NCI-H1694 treated with DMSO at 0.1 percent for 48 hours (cell line): ENCODE measurements at regions not wholly inside any gene's neighbourhood (a gene's known extent, or its start where the extent isn't known, plus 50 kb on each side); places are given as distances from the start of the nearest gene placed in this dataset.
"Not testable (repeated sequence)": the region's sequence is repeated elsewhere in the genome, so short reads cannot be mapped to it uniquely, and the experiment has no call there.

Experiments used
- DNase-seq: peaks from one replicate; lab custom pipeline; 2025; lab: John Stamatoyannopoulos, UW

- DNase-seq = no peak
These were observed 105.4 kb upstream of the BET1 start for GRCh38 chr7:94109556-94109955.

DNA sequence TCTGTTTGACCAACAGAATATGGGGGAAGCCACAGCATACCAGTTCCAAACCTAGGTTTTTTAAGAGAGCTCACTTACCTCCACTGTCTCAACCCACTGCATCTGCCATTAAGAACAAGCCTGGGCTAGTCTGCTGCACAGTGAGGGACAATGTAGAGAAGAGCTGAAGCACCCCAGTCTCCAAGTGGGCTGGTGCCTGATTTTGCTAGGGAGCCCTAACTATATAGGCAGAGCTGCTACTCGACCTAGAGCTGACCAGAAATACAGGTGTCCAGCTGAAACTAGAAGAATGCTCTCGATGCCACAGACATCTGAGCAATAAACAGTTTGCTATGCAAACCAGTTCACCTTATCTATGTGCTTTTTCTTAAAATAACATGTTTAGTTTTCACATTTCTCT is 106.9 kb upstream of the BET1 start:
- no peak for DNase-seq

DNA sequence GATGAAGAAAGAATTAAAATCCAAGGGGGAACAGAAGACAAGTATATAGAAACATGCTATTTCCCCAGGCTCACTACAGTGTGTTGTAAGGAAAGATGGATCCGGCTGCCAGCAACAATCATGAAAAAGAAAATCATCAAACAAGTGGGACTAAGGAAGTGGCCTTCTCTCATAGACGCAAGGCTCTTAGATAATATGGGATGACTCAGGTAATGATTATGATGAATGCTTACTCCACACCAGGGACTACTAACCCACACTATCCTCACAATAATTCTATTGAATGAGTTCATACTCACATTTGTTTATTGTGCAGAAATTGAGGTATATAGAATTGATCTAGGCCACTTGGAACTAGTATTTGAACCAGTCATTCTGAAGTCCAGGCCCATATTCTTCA is 111.2 kb upstream of the BET1 start:
- no peak for DNase-seq

- no peak for DNase-seq
These were observed 119.0 kb upstream of the BET1 start for GRCh38 chr7:94123136-94123535.

- DNase-seq = no peak
These were observed 122.9 kb upstream of the BET1 start for GRCh38 chr7:94127026-94127425.

DNA sequence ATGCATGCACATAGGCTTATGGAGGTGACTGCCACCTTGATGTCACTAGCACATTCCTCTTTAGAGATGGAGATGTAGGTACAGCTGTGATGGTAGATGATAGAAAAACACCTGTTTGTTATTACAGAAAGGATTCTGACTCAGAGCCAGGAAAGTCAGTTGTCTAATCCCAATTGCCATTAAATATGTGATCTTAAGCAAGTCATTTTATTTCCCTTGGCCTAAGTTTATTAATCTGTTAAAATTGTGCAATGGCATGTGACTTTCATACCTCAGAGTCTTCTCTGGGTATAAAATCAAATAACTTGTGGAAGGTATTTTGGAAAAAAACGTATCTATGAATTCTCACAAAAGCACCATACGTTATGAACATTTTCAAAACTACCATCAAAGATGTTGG is 123.9 kb upstream of the BET1 start:
- DNase-seq = no peak

GRCh38 chr7:94129443-94130140 is 125.4 kb upstream of the BET1 start:
- DNase-seq = no peak

- DNase-seq = no peak
These were observed 126.6 kb upstream of the BET1 start for GRCh38 chr7:94130716-94131115.

DNA sequence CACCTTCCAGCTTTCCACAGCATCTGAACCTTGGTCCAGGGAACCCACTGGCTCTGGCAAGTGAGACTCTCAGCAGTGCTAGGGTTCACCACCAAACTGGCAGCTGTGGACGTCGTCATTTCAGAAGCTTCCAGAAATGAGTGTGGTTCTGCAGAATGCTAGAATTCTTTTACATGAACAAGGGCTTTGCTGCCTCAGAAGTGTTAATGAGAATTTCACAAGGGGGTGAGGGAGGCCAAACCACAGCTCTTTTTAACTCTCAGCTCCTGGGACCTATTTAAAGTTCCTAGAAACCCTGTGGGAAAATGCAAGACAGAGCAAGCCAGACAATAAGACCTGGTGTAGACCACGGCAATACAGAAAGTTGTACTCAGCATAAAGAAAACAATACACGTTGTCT is 129.3 kb upstream of the BET1 start:
- DNase-seq = no peak

DNA sequence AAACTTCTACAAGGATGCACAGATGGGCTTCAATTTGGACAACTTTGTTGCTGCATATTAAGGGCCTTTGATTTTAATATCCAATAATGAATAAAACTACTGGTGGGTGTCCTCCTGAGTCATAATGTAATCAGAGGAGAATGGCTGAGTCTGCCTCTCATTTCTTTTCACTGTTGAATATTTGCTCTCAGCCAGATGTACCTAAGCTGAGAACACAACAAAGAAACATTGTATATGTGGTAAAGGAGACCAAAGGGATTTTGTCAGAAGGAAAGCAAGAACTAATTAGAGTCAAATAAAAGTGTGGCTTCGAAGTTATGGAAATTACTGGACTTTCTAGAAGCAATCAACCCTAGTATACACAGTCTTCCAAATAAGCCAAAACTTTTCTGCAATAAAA is 131.0 kb upstream of the BET1 start:
- DNase-seq = no peak

GRCh38 chr7:94142281-94142680 is 138.1 kb upstream of the BET1 start:
- no peak for DNase-seq

DNA sequence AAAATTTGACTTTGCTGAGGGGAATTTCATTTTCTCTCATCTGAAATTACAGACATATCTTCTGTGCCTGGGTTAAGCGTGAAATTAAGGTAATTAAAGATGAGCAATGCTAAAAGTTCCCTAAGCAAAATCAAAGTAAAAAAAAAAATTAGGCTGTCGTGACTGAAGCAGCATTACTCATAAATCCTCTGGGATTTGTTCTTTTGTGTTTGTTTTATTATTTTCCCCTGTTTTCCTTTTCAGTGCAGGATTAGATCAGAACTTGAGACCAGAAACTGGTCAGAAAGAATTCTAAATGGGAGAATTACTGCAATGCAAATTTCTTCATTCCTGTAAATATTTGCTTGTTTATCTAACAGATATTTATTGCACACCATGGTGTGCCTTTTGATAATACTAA is 141.4 kb upstream of the BET1 start:
- DNase-seq = no peak

DNA sequence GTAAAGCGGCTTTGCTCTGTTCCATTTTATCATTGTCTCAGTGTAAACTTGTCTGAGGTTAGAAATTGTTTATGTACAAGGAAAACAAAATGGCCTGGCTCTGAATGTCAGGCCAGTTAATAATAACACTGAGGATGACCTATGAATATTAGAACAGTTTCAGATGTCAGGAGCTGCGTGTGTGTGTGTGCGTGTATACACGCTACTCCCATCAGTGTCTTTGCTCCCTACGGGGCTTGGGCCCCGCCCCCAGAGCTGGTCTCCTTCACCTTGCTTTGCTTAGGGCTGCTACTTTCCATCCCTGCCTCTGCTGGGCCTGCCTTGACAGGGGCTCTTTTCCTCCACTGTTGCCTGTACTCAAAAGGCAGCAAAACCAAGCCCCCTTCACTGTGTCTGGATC is 142.3 kb upstream of the BET1 start:
- DNase-seq = no peak

GRCh38 chr7:94149789-94150545 is 145.8 kb upstream of the BET1 start:
- DNase-seq = no peak

DNA sequence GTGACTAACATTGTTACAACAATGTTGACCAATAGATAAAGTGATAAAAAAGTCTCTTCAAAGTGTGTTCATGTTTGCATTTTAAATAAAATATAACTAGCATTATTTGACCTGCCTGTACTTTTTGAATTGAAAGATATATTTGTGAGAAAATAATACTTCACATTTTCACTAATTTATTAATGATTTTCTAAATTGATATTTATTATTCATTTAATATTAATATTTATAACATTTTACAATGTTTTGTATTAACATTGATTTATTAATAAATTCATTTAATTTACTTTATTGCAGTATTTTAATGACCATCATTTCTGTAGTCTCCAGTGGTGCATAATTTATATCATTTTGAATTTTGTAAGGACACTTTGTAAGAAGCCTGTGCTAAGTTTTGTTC is 150.0 kb upstream of the BET1 start:
- no peak for DNase-seq

- no peak for DNase-seq
These were observed 150.7 kb upstream of the BET1 start for GRCh38 chr7:94154858-94155257.

GRCh38 chr7:94157659-94158306 is 153.6 kb upstream of the BET1 start:
- not testable (repeated sequence) for DNase-seq

DNA sequence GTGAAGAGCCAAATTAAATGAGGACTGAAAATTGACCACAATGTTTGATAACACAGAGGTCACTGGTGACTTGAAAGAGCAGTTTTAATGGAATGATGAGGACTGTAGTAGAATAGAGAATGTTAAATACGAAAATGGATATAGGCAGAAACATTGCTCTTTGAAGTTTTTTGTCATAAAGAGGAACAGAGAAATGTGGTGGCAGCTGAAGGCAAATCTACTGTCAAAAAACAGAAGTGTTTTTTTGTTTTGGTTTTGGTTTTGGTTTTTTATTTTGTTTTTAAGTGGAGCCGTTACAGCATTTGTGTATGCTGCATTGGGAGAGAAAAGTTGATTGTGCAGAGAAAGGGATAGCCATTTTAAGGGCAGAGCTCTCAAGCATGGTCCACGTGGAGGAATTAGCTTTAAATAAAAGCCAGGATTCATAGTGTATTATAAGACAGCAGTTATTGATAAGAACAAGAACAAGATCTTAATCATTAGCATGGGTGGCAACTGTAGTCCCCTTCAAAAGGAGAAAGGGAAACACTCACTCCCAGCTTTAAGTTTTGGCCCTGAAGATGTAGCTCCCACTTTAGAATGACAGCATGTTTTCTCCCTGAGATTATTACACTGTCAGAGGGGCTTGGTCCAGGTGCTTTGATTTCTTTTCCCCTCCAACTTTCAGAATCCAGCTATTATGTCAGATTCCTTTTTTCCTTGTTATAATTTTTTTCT is 156.7 kb upstream of the BET1 start:
- DNase-seq = no peak

DNA sequence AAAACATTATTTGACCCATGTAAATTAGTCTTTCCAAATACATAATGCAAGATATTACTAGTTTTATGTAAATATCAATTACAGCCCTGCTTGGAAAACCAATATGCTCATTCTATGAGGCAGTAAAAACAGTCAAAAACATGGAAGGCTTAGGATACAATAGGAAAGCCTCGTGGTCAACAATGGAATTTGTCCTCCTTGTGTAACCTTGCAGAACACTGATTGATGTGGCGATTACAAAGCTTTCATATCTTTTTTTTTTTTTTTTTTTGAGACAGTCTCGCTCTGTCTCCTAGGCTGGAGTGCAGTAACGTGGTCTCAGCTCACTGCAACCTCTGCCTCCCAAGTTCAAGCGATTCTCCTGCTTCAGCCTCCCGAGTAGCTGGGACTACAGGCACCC is 157.3 kb upstream of the BET1 start:
- DNase-seq = no peak

GRCh38 chr7:94169682-94170081 is 165.5 kb upstream of the BET1 start:
- no peak for DNase-seq

GRCh38 chr7:94170836-94171235 is 166.7 kb upstream of the BET1 start:
- DNase-seq = no peak

DNA sequence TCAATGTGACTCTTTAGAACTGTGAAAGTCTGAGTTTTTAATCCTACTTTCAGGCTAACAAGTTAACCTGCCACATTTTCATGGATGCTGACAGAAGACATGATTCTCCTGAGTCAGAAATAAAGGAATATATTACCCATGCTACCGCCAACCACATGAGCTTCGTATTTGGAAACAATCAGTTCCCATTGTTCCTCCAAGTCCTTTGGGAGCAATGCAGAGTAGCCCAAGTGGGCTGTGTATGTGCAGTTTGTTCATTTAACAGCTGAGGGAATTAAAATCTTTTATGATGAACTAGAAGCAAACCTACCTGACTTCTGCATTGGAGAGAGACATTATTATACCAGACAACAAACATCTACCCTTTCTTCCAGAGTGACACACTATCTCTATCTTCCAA is 169.3 kb upstream of the BET1 start:
- DNase-seq = no peak

GRCh38 chr7:94174375-94174774 is 170.2 kb upstream of the BET1 start:
- DNase-seq = no peak
